Endothelial cell of umbilical vein (primary cell): ENCODE measurements at regions not wholly inside any gene's neighbourhood (a gene's known extent, or its start where the extent isn't known, plus 50 kb on each side); places are given as distances from the start of the nearest gene placed in this dataset.

Experiments used
- BruUV-seq: library from RNA; stranded (reverse); fragments of 400-500 nt; replicated peaks from 2 replicates; lab custom pipeline; 2021; lab: Mats Ljungman, UMichigan
- CTCF ChIA-PET: fragments of 300-600, 350-600 bp; sonication (Branson Sonifier 250); formaldehyde crosslinking; loops from one replicate; lab custom pipeline; 2021; ENCODE audit warnings: antibody characterized with exemption, inconsistent platforms; lab: Charles Lee
- POLR2A ChIA-PET: fragments of 300-600, 350-600 bp; sonication (Branson Sonifier 250); formaldehyde crosslinking; loops from one replicate; lab custom pipeline; 2021; ENCODE audit warnings: antibody characterized with exemption, inconsistent platforms; lab: Charles Lee
- DNase-seq: peaks from one replicate; pipeline ENCODE4 v3.0.0-alpha.2; 2011; ENCODE audit warnings: low read depth, low spot score
- FAIRE-seq: peaks from 2 replicates; lab custom pipeline; 2011; peaks lifted over from hg19 to GRCh38; lab: Jason Lieb, UNC
- H2AFZ ChIP-seq: 2 replicates; pipeline ENCODE4 v1.6.0; 2012; ENCODE audit warnings: low read depth, low read length, control low read depth, inconsistent platforms
- H3K27ac ChIP-seq: 2 replicates; pipeline ENCODE4 v1.5.1; 2011; ENCODE audit warnings: low read depth, mild to moderate bottlenecking, control low read depth, low read length, moderate library complexity; ENCODE audit not compliant: insufficient read depth
- H3K27me3 ChIP-seq, 2 experiments: 2 replicates each; pipeline versions ENCODE4 v1.6.0 to v1.6.1; 2011; ENCODE audit warnings: low read length in 2 of 2, mixed read lengths in 1 of 2; ENCODE audit not compliant: control insufficient read depth in 2 of 2, insufficient read depth in 2 of 2
- H3K36me3 ChIP-seq, 2 experiments: 2 replicates in 1 of 2; 3 replicates in 1 of 2; pipeline ENCODE4 v1.5.1; 2011; ENCODE audit warnings: low read length in 2 of 2, mild to moderate bottlenecking in 1 of 2, moderate library complexity in 1 of 2; ENCODE audit not compliant: control insufficient read depth in 2 of 2, insufficient read depth in 2 of 2; ENCODE audit errors: extremely low read depth in 1 of 2
- H3K4me1 ChIP-seq: 3 replicates; pipeline ENCODE4 v1.5.1; 2011; ENCODE audit warnings: mild to moderate bottlenecking, low read length; ENCODE audit not compliant: control insufficient read depth, insufficient read depth; ENCODE audit errors: extremely low read depth
- H3K4me2 ChIP-seq: 2 replicates; pipeline ENCODE4 v1.6.1; 2011; ENCODE audit warnings: low read length, control low read depth, mixed read lengths; ENCODE audit not compliant: insufficient read depth
- H3K4me3 ChIP-seq, 3 experiments: fragments of 200-600 bp in 1 of 3; sonication (generic), shearing (Covaris generic) in 1 of 3; replicated peaks in 1 of 3; 2 replicates each; pipeline ENCODE4 v1.5.1; 2011 to 2016; ENCODE audit warnings: control low read depth in 3 of 3, low read length in 3 of 3, mild to moderate bottlenecking in 2 of 3, inconsistent platforms in 1 of 3, low read depth in 1 of 3, moderate library complexity in 1 of 3; ENCODE audit not compliant: insufficient read depth in 1 of 3
- H3K79me2 ChIP-seq: 2 replicates; pipeline ENCODE4 v1.6.0; 2012; ENCODE audit warnings: low read length, inconsistent platforms; ENCODE audit not compliant: control insufficient read depth, insufficient read depth
- H3K9ac ChIP-seq: replicated peaks from 2 replicates; pipeline ENCODE3; 2011; ENCODE audit warnings: low read length, control low read depth; ENCODE audit not compliant: insufficient read depth; ENCODE audit errors: extremely low read depth
- H3K9me1 ChIP-seq: replicated peaks from 3 replicates; pipeline ENCODE4 v1.6.0; 2011; ENCODE audit warnings: mild to moderate bottlenecking, low read length; ENCODE audit not compliant: control insufficient read depth, insufficient read depth; ENCODE audit errors: extremely low read depth
- H3K9me3 ChIP-seq: replicated peaks from 2 replicates; pipeline ENCODE4 v1.5.1; 2012; ENCODE audit warnings: low read length, inconsistent platforms; ENCODE audit not compliant: control insufficient read depth, insufficient read depth
- H4K20me1 ChIP-seq: replicated peaks from 2 replicates; pipeline ENCODE3; 2011; ENCODE audit warnings: mild to moderate bottlenecking, low read length; ENCODE audit not compliant: control insufficient read depth, insufficient read depth; ENCODE audit errors: extremely low read depth
- CTCF ChIP-seq, 2 donors: IDR thresholded peaks; 1 replicate in 1 of 2; 2 replicates in 1 of 2; pipeline ENCODE4 v1.5.1; 2011; ENCODE audit warnings: low read length in 2 of 2, mild to moderate bottlenecking in 2 of 2, moderate library complexity in 2 of 2, control low read depth in 1 of 2, inconsistent platforms in 1 of 2, low read depth in 1 of 2; ENCODE audit not compliant: insufficient read depth in 1 of 2; ENCODE audit errors: extremely low read depth in 1 of 2
- EZH2 ChIP-seq: IDR thresholded peaks from 2 replicates; pipeline ENCODE4 v1.6.1; 2012; ENCODE audit warnings: borderline replicate concordance, low read depth, mild to moderate bottlenecking, moderate library complexity, low read length, inconsistent platforms; ENCODE audit not compliant: severe bottlenecking
- GATA2 ChIP-seq: IDR thresholded peaks from 2 replicates; pipeline ENCODE4 v1.7.0; 2011; ENCODE audit warnings: low read depth, mild to moderate bottlenecking, moderate library complexity, mixed read lengths, low read length; ENCODE audit not compliant: insufficient read length, insufficient read depth
- JUN ChIP-seq: IDR thresholded peaks from 2 replicates; pipeline ENCODE4 v1.6.1; 2011; ENCODE audit warnings: borderline replicate concordance, low read depth; ENCODE audit not compliant: insufficient read length, insufficient read depth
- MYC ChIP-seq: IDR thresholded peaks from one replicate; pipeline ENCODE4 v1.6.1; 2011; ENCODE audit warnings: mild to moderate bottlenecking, low read depth, low read length
- POLR2A ChIP-seq: IDR thresholded peaks from 2 replicates; pipeline ENCODE4 v1.6.1; 2012; ENCODE audit warnings: low read depth, mild to moderate bottlenecking, control low read depth, low read length
- POLR2AphosphoS5 ChIP-seq: IDR thresholded peaks from 2 replicates; pipeline ENCODE4 v1.6.1; 2012; ENCODE audit warnings: low read depth, mild to moderate bottlenecking, control low read depth, low read length, moderate library complexity; ENCODE audit not compliant: insufficient read depth
- dilution Hi-C: fragments of 300-500 bp; cut with MboI; formaldehyde crosslinking; loops from one replicate; pipeline ENCODE4 v1.15.0; 2019; ENCODE audit warnings: low sequenced_read_pairs; ENCODE audit not compliant: extremely low pct_ligation_motif_present
- intact Hi-C: fragments of 100-400 bp; cut with micrococcal nuclease; formaldehyde crosslinking; loops from one replicate; pipeline ENCODE4 v1.10.0; 2022
- TF ChIP-seq, protein P1 (sequence below): IDR thresholded peaks from 2 replicates; pipeline ENCODE4 v1.6.1; 2011; ENCODE audit not compliant: insufficient read depth, insufficient read length

- Histone ChIP-seq H3K9me1 (no peaks in the 10 kb centered on the region), H3K4me3 (no peak overlapping the region), H3K4me1 (no peaks in the 10 kb centered on the region), H3K4me2 (no peak overlapping the region), H3K36me3 (no peaks in the 10 kb centered on the region), H3K27ac (no peak overlapping the region), H3K27me3 (no peaks in the 10 kb centered on the region), H3K79me2 (no peaks in the 10 kb centered on the region), H4K20me1 (no peaks in the 10 kb centered on the region), H2AFZ (no peak overlapping the region), H3K9ac (no peak overlapping the region), H3K9me3 (no peaks in the 10 kb centered on the region)
- DNase-seq, result no peak
- CTCF ChIA-PET, result no interaction called here
- FAIRE-seq, result no peak
- TF ChIP-seq JUN (no peak), POLR2A (no peak), EZH2 (no peak), GATA2 (no peak)
- dilution Hi-C loops (no loop called here), intact Hi-C loops (no loop called here)
- no TSS peak for BruUV-seq
- POLR2A ChIA-PET, result no interaction called here
Measured at GRCh38 chr2:180573951-180574350, 406.5 kb upstream of the UBE2E3 start.

DNA sequence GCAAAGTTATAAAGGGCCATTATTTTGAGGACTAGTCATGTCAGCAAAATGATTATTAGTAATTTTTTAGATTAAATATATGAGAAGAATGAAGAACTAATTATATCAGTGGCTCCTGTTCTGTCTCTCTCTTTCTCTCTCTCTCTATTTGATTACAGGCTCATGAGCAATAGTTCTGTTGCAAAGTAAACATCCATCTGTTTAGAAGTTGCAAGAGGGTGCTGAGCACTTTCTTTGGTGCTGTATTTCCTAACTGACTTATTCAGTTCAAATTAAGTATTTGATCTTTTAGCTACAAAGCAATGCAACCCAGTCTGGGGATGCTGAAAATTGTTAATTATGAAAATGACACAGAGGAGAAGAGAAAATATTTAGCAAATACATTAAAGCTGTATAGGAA lies 408.1 kb upstream of the UBE2E3 start:
- H3K27me3 ChIP-seq, result no peaks in the 10 kb centered on the region
- H3K36me3 ChIP-seq, result no peaks in the 10 kb centered on the region
- no peak overlapping the region for H2AFZ ChIP-seq
- H3K9me1 ChIP-seq, result no peaks in the 10 kb centered on the region
- CTCF ChIA-PET, result no interaction called here
- POLR2A ChIA-PET, result no interaction called here
- no peaks in the 10 kb centered on the region for H4K20me1 ChIP-seq
- H3K4me1 ChIP-seq, result no peaks in the 10 kb centered on the region
- no peak overlapping the region for H3K4me3 ChIP-seq
- dilution Hi-C loops, result no loop called here
- no TSS peak for BruUV-seq
- H3K4me2 ChIP-seq, result no peak overlapping the region
- H3K79me2 ChIP-seq, result no peaks in the 10 kb centered on the region
- intact Hi-C loops, result no loop called here
- no peak overlapping the region for H3K9ac ChIP-seq
- FAIRE-seq (no peak), DNase-seq (no peak)
- no peaks in the 10 kb centered on the region for H3K9me3 ChIP-seq
- TF ChIP-seq JUN (no peak), GATA2 (no peak), POLR2A (no peak), MYC (no peak), CTCF (IDR thresholded peaks at IDR 0.05; ENCODE audit: extremely low read depth in 1 of 2, insufficient read depth in 1 of 2, low read depth in 1 of 2, low read length in 2 of 2) (no peak), POLR2AphosphoS5 (no peak)
- TF ChIP-seq, protein P1, sequence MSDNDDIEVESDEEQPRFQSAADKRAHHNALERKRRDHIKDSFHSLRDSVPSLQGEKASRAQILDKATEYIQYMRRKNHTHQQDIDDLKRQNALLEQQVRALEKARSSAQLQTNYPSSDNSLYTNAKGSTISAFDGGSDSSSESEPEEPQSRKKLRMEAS, result no peak
- no peak overlapping the region for H3K27ac ChIP-seq
